HG03108 (cell line): ENCODE measurements at regions not wholly inside any gene's neighbourhood (a gene's known extent, or its start where the extent isn't known, plus 50 kb on each side); places are given as distances from the start of the nearest gene placed in this dataset.

Experiments
- ATAC-seq: cut with Tn5 transposase; IDR thresholded peaks from one replicate; pipeline ENCODE4 v1.9.1; 2021; ENCODE audit warnings: moderate library complexity; ENCODE audit not compliant: unreplicated experiment

- ATAC-seq: no peak
These were observed 71.3 kb upstream of the SP4 start for GRCh38 chr7:21356616-21357015.

GRCh38 chr7:21357151-21358097 lies 70.5 kb upstream of the SP4 start:
- ATAC-seq: no peak

GRCh38 chr7:21358648-21359047 lies 69.2 kb upstream of the SP4 start:
- no peak for ATAC-seq

GRCh38 chr7:21359163-21359562 lies 68.7 kb upstream of the SP4 start:
- no peak for ATAC-seq

GRCh38 chr7:21361413-21362125 lies 66.3 kb upstream of the SP4 start:
- ATAC-seq: no peak

- ATAC-seq: peak; percentile 70
These were observed 63.0 kb upstream of the SP4 start for GRCh38 chr7:21364801-21365271.

GRCh38 chr7:21365866-21366624 lies 61.8 kb upstream of the SP4 start:
- ATAC-seq: no peak

GRCh38 chr7:21367081-21367480 lies 60.8 kb upstream of the SP4 start:
- ATAC-seq: no peak

- no peak for ATAC-seq
These were observed 60.3 kb upstream of the SP4 start for GRCh38 chr7:21367537-21367936.

- ATAC-seq: no peak
These were observed 59.6 kb upstream of the SP4 start for GRCh38 chr7:21368317-21368716.

- ATAC-seq: no peak
These were observed 57.5 kb upstream of the SP4 start for GRCh38 chr7:21370283-21370982.

GRCh38 chr7:21371360-21371759 lies 56.5 kb upstream of the SP4 start:
- ATAC-seq: no peak

- no peak for ATAC-seq
These were observed 54.9 kb upstream of the SP4 start for GRCh38 chr7:21373031-21373430.

GRCh38 chr7:21374134-21374533 lies 53.7 kb upstream of the SP4 start:
- no peak for ATAC-seq

- ATAC-seq: no peak
These were observed 50.3 kb upstream of the SP4 start for GRCh38 chr7:21377545-21377944.
